ENCODE measurements at regions not wholly inside any gene's neighbourhood (a gene's known extent, or its start where the extent isn't known, plus 50 kb on each side); places are given as distances from the start of the nearest gene placed in this dataset.

DNA sequence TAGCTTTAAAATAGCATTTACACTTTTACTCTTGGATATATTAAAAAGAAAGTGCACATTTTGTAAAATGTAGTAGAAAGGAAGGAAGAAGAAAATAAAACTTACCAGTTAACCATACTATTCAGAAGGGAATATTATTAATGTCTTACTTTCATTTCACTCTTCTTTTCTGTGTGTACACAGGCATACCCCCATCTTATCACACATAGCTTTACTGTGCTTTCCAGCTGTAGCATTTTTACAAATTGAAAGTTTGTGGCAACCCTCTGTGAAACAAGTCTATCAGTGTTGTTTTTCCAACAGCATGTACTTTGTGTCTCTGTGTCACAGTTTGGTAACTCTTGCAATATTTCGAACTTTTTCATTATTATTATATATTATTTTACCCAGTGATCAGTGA, 314.5 kb downstream of the UTRN start:
- Histone ChIP-seq H3K9me3 (replicated peaks; ENCODE audit: insufficient read depth, low read length) (no peaks in the 10 kb centered on the region), H3F3A (ENCODE audit: insufficient read depth, low read length) (no peaks in the 10 kb centered on the region), H3K4me1 (ENCODE audit: low read length) (no peaks in the 10 kb centered on the region), H2AFZ (ENCODE audit: low read length) (no peak overlapping the region), H3K9me2 (replicated peaks; ENCODE audit: insufficient read depth, low read length) (no peaks in the 10 kb centered on the region), H3K36me3 (replicated peaks; ENCODE audit: insufficient read depth, low read length) (no peaks in the 10 kb centered on the region), H4K20me1 (ENCODE audit: insufficient read depth, low read length) (no peaks in the 10 kb centered on the region), H3K4me3 (ENCODE audit: low read length) (no peak overlapping the region), H3K79me2 (ENCODE audit: low read length) (no peaks in the 10 kb centered on the region), H3K4me2 (ENCODE audit: low read depth, low read length) (no peak overlapping the region), H3K27ac (ENCODE audit: low read length) (no peak overlapping the region), H3K27me3 (replicated peaks; ENCODE audit: insufficient read depth, low read length) (no peaks in the 10 kb centered on the region), H3K9ac (ENCODE audit: low read length) (no peak overlapping the region)
- TF ChIP-seq EZH2 (optimal IDR thresholded peaks at IDR 0.05; ENCODE audit: low read depth, low read length) = no peak
- TF ChIP-seq, protein P1, sequence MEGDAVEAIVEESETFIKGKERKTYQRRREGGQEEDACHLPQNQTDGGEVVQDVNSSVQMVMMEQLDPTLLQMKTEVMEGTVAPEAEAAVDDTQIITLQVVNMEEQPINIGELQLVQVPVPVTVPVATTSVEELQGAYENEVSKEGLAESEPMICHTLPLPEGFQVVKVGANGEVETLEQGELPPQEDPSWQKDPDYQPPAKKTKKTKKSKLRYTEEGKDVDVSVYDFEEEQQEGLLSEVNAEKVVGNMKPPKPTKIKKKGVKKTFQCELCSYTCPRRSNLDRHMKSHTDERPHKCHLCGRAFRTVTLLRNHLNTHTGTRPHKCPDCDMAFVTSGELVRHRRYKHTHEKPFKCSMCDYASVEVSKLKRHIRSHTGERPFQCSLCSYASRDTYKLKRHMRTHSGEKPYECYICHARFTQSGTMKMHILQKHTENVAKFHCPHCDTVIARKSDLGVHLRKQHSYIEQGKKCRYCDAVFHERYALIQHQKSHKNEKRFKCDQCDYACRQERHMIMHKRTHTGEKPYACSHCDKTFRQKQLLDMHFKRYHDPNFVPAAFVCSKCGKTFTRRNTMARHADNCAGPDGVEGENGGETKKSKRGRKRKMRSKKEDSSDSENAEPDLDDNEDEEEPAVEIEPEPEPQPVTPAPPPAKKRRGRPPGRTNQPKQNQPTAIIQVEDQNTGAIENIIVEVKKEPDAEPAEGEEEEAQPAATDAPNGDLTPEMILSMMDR (IDR thresholded peaks at IDR 0.05; ENCODE audit: low read length) = no peak
- TF ChIP-seq EZH2phosphoT487 (IDR thresholded peaks at IDR 0.05; ENCODE audit: low read length) = no peak
- DNase-seq = no peak

DNA sequence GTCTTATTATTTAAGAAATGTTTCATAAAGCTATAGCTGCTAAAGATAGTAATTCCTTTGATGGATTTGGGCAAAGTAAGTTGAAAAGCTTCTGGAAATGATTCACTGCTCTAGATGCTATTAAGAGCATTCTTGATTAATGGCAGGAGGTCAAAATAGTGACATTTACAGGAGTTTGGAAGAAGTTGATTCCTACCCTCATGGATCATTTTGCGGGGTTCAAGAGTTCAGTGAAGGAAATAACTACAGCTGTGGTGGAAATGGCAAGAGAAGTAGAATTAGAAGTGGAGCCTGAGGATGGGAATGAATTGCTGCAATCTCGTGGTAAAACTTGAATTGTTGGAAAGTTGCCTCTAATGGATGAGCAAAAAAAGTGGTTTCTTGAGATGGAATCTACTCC, 316.1 kb downstream of the UTRN start:
- Histone ChIP-seq H3K4me1 (ENCODE audit: low read length) (no peaks in the 10 kb centered on the region), H3K4me3 (ENCODE audit: low read length) (no peak overlapping the region), H3K27me3 (replicated peaks; ENCODE audit: insufficient read depth, low read length) (no peaks in the 10 kb centered on the region), H3K9ac (ENCODE audit: low read length) (no peak overlapping the region), H3F3A (ENCODE audit: insufficient read depth, low read length) (no peaks in the 10 kb centered on the region), H3K36me3 (replicated peaks; ENCODE audit: insufficient read depth, low read length) (no peaks in the 10 kb centered on the region), H2AFZ (ENCODE audit: low read length) (no peak overlapping the region), H3K27ac (ENCODE audit: low read length) (no peak overlapping the region), H3K9me3 (replicated peaks; ENCODE audit: insufficient read depth, low read length) (no peaks in the 10 kb centered on the region), H3K4me2 (ENCODE audit: low read depth, low read length) (no peak overlapping the region), H3K9me2 (replicated peaks; ENCODE audit: insufficient read depth, low read length) (no peaks in the 10 kb centered on the region), H3K79me2 (ENCODE audit: low read length) (no peaks in the 10 kb centered on the region), H4K20me1 (ENCODE audit: insufficient read depth, low read length) (no peaks in the 10 kb centered on the region)
- TF ChIP-seq, protein P1 (IDR thresholded peaks at IDR 0.05; ENCODE audit: low read length) = no peak
- TF ChIP-seq EZH2phosphoT487 (IDR thresholded peaks at IDR 0.05; ENCODE audit: low read length) = no peak
- TF ChIP-seq EZH2 (optimal IDR thresholded peaks at IDR 0.05; ENCODE audit: low read depth, low read length) = no peak
- DNase-seq = no peak

DNA sequence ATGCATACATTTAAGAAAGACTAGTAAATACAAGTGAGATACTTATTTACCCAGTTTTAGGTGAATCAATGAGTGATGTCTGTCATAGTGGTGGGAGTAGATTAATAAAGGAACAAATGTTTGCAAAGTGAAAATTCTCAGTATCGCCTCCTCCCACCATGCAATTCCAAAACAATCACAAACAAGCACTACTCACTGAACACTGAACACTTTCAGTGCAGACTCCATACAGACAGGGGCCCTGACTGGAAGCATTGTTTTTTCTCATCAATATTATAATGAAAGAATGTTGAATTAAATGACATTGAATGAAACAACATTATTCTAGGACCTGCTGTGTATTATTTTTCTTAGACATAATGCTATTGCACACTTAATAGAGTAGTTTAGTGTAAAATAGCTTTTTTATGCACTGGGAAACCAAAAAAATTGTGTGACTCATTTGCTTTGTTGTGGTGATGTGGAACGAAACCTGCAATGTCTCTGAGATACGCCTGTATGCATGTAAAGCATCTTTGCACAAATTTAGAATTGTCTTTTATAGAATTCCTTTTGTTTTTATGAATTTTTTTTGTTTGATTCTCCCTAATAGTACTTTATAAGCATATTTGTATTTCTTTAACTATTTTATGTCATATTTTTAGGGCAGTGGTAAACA, 317.5 kb downstream of the UTRN start:
- TF ChIP-seq EZH2phosphoT487 (IDR thresholded peaks at IDR 0.05; ENCODE audit: low read length) = no peak
- H4K20me1 ChIP-seq (ENCODE audit: insufficient read depth, low read length) = no peaks in the 10 kb centered on the region
- no peak overlapping the region for H2AFZ ChIP-seq (ENCODE audit: low read length)
- no peaks in the 10 kb centered on the region for H3F3A ChIP-seq (ENCODE audit: insufficient read depth, low read length)
- H3K36me3 ChIP-seq (replicated peaks; ENCODE audit: insufficient read depth, low read length) = no peaks in the 10 kb centered on the region
- no peak overlapping the region for H3K4me3 ChIP-seq (ENCODE audit: low read length)
- H3K4me1 ChIP-seq (ENCODE audit: low read length) = no peaks in the 10 kb centered on the region
- no peak for DNase-seq
- H3K79me2 ChIP-seq (ENCODE audit: low read length) = no peaks in the 10 kb centered on the region
- H3K27ac ChIP-seq (ENCODE audit: low read length) = no peak overlapping the region
- no peaks in the 10 kb centered on the region for H3K9me3 ChIP-seq (replicated peaks; ENCODE audit: insufficient read depth, low read length)
- H3K9ac ChIP-seq (ENCODE audit: low read length) = no peak overlapping the region
- H3K9me2 ChIP-seq (replicated peaks; ENCODE audit: insufficient read depth, low read length) = no peaks in the 10 kb centered on the region
- H3K4me2 ChIP-seq (ENCODE audit: low read depth, low read length) = no peak overlapping the region
- H3K27me3 ChIP-seq (replicated peaks; ENCODE audit: insufficient read depth, low read length) = no peaks in the 10 kb centered on the region

DNA sequence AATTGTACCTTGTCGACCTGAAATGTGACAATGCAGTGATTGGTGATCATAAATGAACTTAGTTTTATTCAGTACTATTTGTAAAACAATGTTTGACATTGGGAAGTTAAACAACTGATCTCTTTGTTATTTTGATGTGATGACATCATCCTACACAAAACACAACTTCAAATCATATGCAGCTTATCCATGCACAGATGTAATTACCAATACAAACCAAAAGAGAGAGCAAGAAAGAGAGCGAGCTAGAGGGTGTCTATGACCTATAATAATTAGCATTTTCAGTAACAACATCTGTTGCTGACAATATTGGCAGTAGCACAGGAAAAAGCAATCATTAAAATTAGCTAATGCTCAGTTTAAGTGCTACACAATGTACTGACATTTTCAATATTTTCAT, 320.9 kb downstream of the UTRN start:
- Histone ChIP-seq H4K20me1 (ENCODE audit: insufficient read depth, low read length) (no peaks in the 10 kb centered on the region), H3F3A (ENCODE audit: insufficient read depth, low read length) (no peaks in the 10 kb centered on the region), H3K9me2 (replicated peaks; ENCODE audit: insufficient read depth, low read length) (no peaks in the 10 kb centered on the region), H3K4me2 (ENCODE audit: low read depth, low read length) (no peak overlapping the region), H3K4me3 (ENCODE audit: low read length) (no peak overlapping the region), H3K27ac (ENCODE audit: low read length) (no peak overlapping the region), H3K4me1 (ENCODE audit: low read length) (no peaks in the 10 kb centered on the region), H3K79me2 (ENCODE audit: low read length) (no peaks in the 10 kb centered on the region), H3K9me3 (replicated peaks; ENCODE audit: insufficient read depth, low read length) (no peaks in the 10 kb centered on the region), H3K36me3 (replicated peaks; ENCODE audit: insufficient read depth, low read length) (no peaks in the 10 kb centered on the region), H3K9ac (ENCODE audit: low read length) (no peak overlapping the region), H3K27me3 (replicated peaks; ENCODE audit: insufficient read depth, low read length) (no peaks in the 10 kb centered on the region), H2AFZ (ENCODE audit: low read length) (no peak overlapping the region)
- no peak for DNase-seq
- TF ChIP-seq EZH2 (optimal IDR thresholded peaks at IDR 0.05; ENCODE audit: low read depth, low read length) (no peak), EZH2phosphoT487 (IDR thresholded peaks at IDR 0.05; ENCODE audit: low read length) (no peak)
- TF ChIP-seq, protein P1 (IDR thresholded peaks at IDR 0.05; ENCODE audit: low read length) = no peak
